ENCODE measurements at regions not wholly inside any gene's neighbourhood (a gene's known extent, or its start where the extent isn't known, plus 50 kb on each side); places are given as distances from the start of the nearest gene placed in this dataset.

GRCh38 chr3:28745916-28746617 lies 397.4 kb upstream of the AZI2 start:
- TF ChIP-seq CTCF (IDR thresholded peaks at IDR 0.05) (no peak), POLR2AphosphoS5 (IDR thresholded peaks at IDR 0.05) (no peak), EP300 (IDR thresholded peaks at IDR 0.05) (no peak), POLR2A (IDR thresholded peaks at IDR 0.05; ENCODE audit: low read depth) (no peak)

All from esophagus muscularis mucosa (tissue), 4 donors.